Activated B cell treated with CpG ODN at 0.5 μM for 24 hours (primary cell): ENCODE measurements at regions not wholly inside any gene's neighbourhood (a gene's known extent, or its start where the extent isn't known, plus 50 kb on each side); places are given as distances from the start of the nearest gene placed in this dataset.

Source experiments
- ATAC-seq: fragments of 200-7000 bp; cut with Tn5 transposase; one replicate; pipeline ENCODE4 v1.10.0; 2021; ENCODE audit warnings: low read depth, mild to moderate bottlenecking, moderate library complexity
- CTCF ChIA-PET: fragments of 350-600 bp; sonication (Branson Sonifier 250); formaldehyde crosslinking; loops from one replicate; lab custom pipeline; 2021; ENCODE audit warnings: antibody characterized with exemption; lab: Charles Lee
- POLR2A ChIA-PET: fragments of 350-600 bp; sonication (Branson Sonifier 250); formaldehyde crosslinking; loops from one replicate; lab custom pipeline; 2021; ENCODE audit warnings: antibody characterized with exemption; lab: Charles Lee
- DNase-seq: peaks from one replicate; pipeline ENCODE4 v3.0.0; 2022
- H3K27ac Mint-ChIP-seq: one replicate; pipeline ENCODE4 v1.8.0; 2020; ENCODE audit warnings: mixed read lengths
- H3K27me3 Mint-ChIP-seq: one replicate; pipeline ENCODE4 v1.8.0; 2021; ENCODE audit warnings: mixed read lengths
- H3K36me3 Mint-ChIP-seq: one replicate; pipeline ENCODE4 v1.8.0; 2021; ENCODE audit warnings: low read depth, mixed read lengths
- H3K4me1 Mint-ChIP-seq: one replicate; pipeline ENCODE4 v1.8.0; 2021; ENCODE audit warnings: mixed read lengths
- H3K4me3 Mint-ChIP-seq: one replicate; pipeline ENCODE4 v1.8.0; 2020; ENCODE audit warnings: mild to moderate bottlenecking, mixed read lengths
- H3K9me3 Mint-ChIP-seq: one replicate; pipeline ENCODE4 v1.8.0; 2020; ENCODE audit warnings: mixed read lengths
- CTCF ChIP-seq: fragments of 200-600 bp; IDR thresholded peaks from one replicate; pipeline ENCODE4 v1.8.0; 2022; ENCODE audit warnings: antibody characterized with exemption, mild to moderate bottlenecking
- intact Hi-C: fragments of 100-400 bp; cut with micrococcal nuclease; formaldehyde crosslinking; loops from one replicate; pipeline ENCODE4 v1.15.1; 2024

DNA sequence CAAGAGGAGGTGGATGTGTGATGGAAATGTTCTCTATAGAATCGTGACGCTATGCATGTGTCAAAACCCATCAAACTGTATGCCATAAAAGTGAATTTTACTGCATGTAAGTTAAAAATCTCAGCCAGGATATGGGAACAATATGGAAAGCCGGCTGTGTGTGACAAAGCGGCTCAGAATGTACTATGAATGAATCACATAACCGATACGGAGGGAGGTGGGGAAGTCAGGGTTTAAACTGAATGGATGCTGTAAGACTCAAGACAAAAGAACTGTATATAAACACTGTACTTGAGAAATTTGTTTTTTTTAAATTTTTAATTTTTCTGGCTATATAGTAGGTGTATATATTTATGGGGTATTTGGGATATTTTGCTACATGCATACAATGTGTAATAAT, 111.6 kb upstream of the PDE4B start:
- no peak overlapping the region for H3K4me3 Mint-ChIP-seq
- peaks cover 3% of the 10 kb centered on the region for H3K27me3 Mint-ChIP-seq
- H3K4me1 Mint-ChIP-seq, result no peaks in the 10 kb centered on the region
- no peak for ATAC-seq
- no peak for DNase-seq
- H3K9me3 Mint-ChIP-seq, result no peaks in the 10 kb centered on the region
- POLR2A ChIA-PET, result no interaction called here
- TF ChIP-seq CTCF, result no peak
- intact Hi-C loops, result no loop called here
- H3K36me3 Mint-ChIP-seq, result no peaks in the 10 kb centered on the region
- no peak overlapping the region for H3K27ac Mint-ChIP-seq
- CTCF ChIA-PET, result no interaction called here

DNA sequence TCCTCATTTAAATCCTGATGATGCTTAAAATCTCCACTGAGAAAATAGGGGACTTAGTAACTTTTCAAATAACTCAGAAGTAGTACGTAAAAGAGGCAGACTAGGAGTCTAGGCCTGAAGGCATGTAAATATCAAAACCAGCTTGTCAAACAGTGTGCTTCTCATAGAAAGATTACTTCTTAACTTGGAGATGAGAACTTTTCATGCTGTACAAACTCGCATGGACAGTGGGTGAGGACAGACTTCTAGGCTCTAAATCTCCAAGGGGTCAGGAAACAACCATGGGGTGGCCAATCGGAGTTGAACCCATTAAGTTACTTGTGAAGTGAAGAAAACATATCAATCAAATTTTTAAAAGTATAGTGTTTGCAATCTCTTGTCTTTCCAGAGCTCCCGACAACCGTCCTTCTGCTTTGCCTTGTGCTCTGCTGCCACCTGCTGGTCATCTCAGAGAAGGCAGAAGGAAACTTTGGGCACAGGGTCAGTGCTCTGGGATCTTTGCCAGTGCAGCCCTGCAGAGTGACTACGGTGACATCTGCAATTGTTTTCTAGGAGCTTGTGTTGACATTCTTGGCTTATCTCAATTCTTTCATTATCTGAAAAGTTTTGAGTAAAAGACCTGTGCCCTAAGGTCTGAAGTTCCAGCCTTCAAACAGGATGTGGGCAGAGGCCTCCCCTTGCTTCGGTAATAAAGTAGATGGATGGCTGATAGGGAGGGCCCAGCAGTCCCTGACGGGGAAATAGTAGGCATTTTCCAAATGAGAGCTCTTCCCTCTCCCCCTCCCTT, 105.1 kb upstream of the PDE4B start:
- POLR2A ChIA-PET, result no interaction called here
- no peaks in the 10 kb centered on the region for H3K9me3 Mint-ChIP-seq
- peaks cover 8% of the 10 kb centered on the region for H3K27me3 Mint-ChIP-seq
- CTCF ChIA-PET, result interaction anchor here (0.6 to 3.3 kb wide), 23 partner anchors 9 to 1419 kb away, joined by 3 to 18 read pairs (median 5); no protein-coding TSS in a partner anchor
- DNase-seq, result peak; percentile 54
- H3K4me3 Mint-ChIP-seq, result no peak overlapping the region
- H3K27ac Mint-ChIP-seq, result no peak overlapping the region
- intact Hi-C loops, result loop anchor here (1.0 to 2.0 kb wide), 6 partner anchors 256 to 759 kb away; no protein-coding TSS in a partner anchor
- TF ChIP-seq CTCF, result peak; percentile 64
- H3K4me1 Mint-ChIP-seq, result no peaks in the 10 kb centered on the region
- no peaks in the 10 kb centered on the region for H3K36me3 Mint-ChIP-seq
- ATAC-seq, result peak; percentile 81

DNA sequence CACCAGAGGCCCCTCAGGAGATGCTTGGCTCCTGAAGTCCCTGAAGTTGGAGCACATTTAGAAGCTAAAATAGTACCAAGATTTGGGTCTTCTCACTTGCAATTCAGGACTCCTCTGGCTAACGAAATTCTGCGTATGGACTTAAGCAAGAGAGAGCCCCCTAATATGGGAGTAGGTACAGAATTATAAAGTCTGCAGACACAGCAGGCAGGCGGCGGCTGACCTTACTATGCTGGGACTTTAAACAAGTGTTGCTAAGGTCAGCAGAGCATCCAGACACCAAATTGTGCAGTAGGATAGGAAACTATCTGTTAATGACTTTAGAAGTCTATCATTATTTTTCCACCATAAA, 104.5 kb upstream of the PDE4B start:
- POLR2A ChIA-PET, result no interaction called here
- CTCF ChIA-PET, result interaction anchor here (1.0 to 3.3 kb wide), 20 partner anchors 9 to 1419 kb away, joined by 3 to 18 read pairs (median 6); no protein-coding TSS in a partner anchor
- ATAC-seq (no peak), DNase-seq (no peak)
- H3K4me3 Mint-ChIP-seq, result no peak overlapping the region
- no peaks in the 10 kb centered on the region for H3K9me3 Mint-ChIP-seq
- H3K27me3 Mint-ChIP-seq, result peaks cover 8% of the 10 kb centered on the region
- no peak for TF ChIP-seq CTCF
- no peaks in the 10 kb centered on the region for H3K4me1 Mint-ChIP-seq
- intact Hi-C loops, result no loop called here
- H3K36me3 Mint-ChIP-seq, result no peaks in the 10 kb centered on the region
- H3K27ac Mint-ChIP-seq, result no peak overlapping the region

DNA sequence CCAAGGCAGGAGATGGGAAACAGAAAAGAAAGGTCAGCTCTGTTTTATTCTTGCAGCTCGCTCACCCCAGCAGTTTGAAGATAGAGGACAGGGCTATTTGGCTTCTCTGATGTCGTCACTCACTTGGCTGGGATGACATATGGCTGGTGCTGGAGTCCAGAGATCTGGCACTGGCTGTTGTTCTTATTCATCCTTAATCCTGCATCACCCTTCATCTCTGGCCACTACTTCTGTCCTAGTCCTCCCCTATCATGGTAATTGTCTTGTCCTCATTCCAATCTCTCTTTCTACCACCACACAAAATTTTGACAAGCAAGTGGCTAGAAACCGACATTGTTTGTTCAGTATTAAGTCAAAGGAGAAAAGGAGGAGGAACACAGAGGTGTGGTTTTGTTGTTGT, 103.8 kb upstream of the PDE4B start:
- Mint-ChIP-seq H3K9me3 (no peaks in the 10 kb centered on the region), H3K27me3 (peaks cover 8% of the 10 kb centered on the region), H3K36me3 (no peaks in the 10 kb centered on the region), H3K4me1 (no peaks in the 10 kb centered on the region), H3K4me3 (no peak overlapping the region), H3K27ac (no peak overlapping the region)
- ATAC-seq, result no peak
- TF ChIP-seq CTCF, result no peak
- POLR2A ChIA-PET, result no interaction called here
- DNase-seq, result no peak
- CTCF ChIA-PET, result interaction anchor here (0.6 to 3.3 kb wide), 3 partner anchors 58 to 474 kb away, joined by 3 to 18 read pairs (median 16); no protein-coding TSS in a partner anchor
- intact Hi-C loops, result no loop called here

- TF ChIP-seq CTCF, result no peak
- H3K4me1 Mint-ChIP-seq, result no peaks in the 10 kb centered on the region
- ATAC-seq, result no peak
- DNase-seq, result no peak
- intact Hi-C loops, result no loop called here
- H3K4me3 Mint-ChIP-seq, result no peak overlapping the region
- CTCF ChIA-PET, result no interaction called here
- no peaks in the 10 kb centered on the region for H3K36me3 Mint-ChIP-seq
- no peak overlapping the region for H3K27ac Mint-ChIP-seq
- POLR2A ChIA-PET, result no interaction called here
- H3K27me3 Mint-ChIP-seq, result peaks cover 5% of the 10 kb centered on the region
- H3K9me3 Mint-ChIP-seq, result no peaks in the 10 kb centered on the region
Observed at GRCh38 chr1:65691152-65691900, 101.4 kb upstream of the PDE4B start.
